GM23338 (cell line): ENCODE measurements at regions not wholly inside any gene's neighbourhood (a gene's known extent, or its start where the extent isn't known, plus 50 kb on each side); places are given as distances from the start of the nearest gene placed in this dataset.

ENCODE experiments used
- ATAC-seq: fragments of 200-7000 bp; cut with Tn5 transposase; 3 replicates; pipeline ENCODE4 v1.9.1; 2020
- DNase-seq: peaks from one replicate; pipeline ENCODE4 v3.0.0-alpha.2; 2015; ENCODE audit warnings: low spot score
- H2AFZ ChIP-seq: fragments of 200-600 bp; sonication (generic); 2 replicates; pipeline ENCODE4 v1.8.0; 2016; ENCODE audit warnings: antibody characterized with exemption, mild to moderate bottlenecking, moderate library complexity
- H3F3A ChIP-seq: fragments of 200-600 bp; sonication (generic); replicated peaks from 2 replicates; pipeline ENCODE4 v1.8.0; 2017; ENCODE audit warnings: antibody characterized with exemption, mixed run types, low read depth
- H3K27ac ChIP-seq: fragments of 200-600 bp; sonication (generic); 2 replicates; pipeline ENCODE4 v1.6.1; 2016; ENCODE audit warnings: low read depth
- H3K27me3 ChIP-seq: fragments of 200-600 bp; sonication (generic); 2 replicates; pipeline ENCODE4 v1.8.0; 2016; ENCODE audit warnings: mild to moderate bottlenecking, mixed run types, moderate library complexity; ENCODE audit not compliant: insufficient read depth
- H3K36me3 ChIP-seq: fragments of 200-600 bp; sonication (generic); 2 replicates; pipeline ENCODE4 v1.8.0; 2016; ENCODE audit warnings: mild to moderate bottlenecking; ENCODE audit not compliant: insufficient read depth
- H3K4me1 ChIP-seq: fragments of 200-600 bp; sonication (generic); 2 replicates; pipeline ENCODE4 v1.8.0; 2016; ENCODE audit warnings: mild to moderate bottlenecking, moderate library complexity; ENCODE audit not compliant: insufficient read depth
- H3K4me2 ChIP-seq: fragments of 200-600 bp; sonication (generic); 2 replicates; pipeline ENCODE4 v1.7.1; 2017; ENCODE audit warnings: mixed run types
- H3K4me3 ChIP-seq: fragments of 200-600 bp; sonication (generic); 2 replicates; pipeline ENCODE4 v1.6.1; 2016; ENCODE audit warnings: mixed run types
- H3K79me2 ChIP-seq: fragments of 200-600 bp; sonication (generic); replicated peaks from 2 replicates; pipeline ENCODE4 v1.8.0; 2017; ENCODE audit warnings: mild to moderate bottlenecking; ENCODE audit not compliant: insufficient read depth
- H3K9me2 ChIP-seq: fragments of 200-600 bp; sonication (generic); 2 replicates; pipeline ENCODE4 v1.8.0; 2017; ENCODE audit not compliant: insufficient read depth
- H4K20me1 ChIP-seq: fragments of 200-600 bp; sonication (generic); replicated peaks from 2 replicates; pipeline ENCODE4 v1.8.0; 2017; ENCODE audit warnings: mild to moderate bottlenecking; ENCODE audit not compliant: insufficient read depth
- H3K27ac Mint-ChIP-seq: 2 replicates; pipeline ENCODE4 v1.8.0; 2020; ENCODE audit warnings: inconsistent platforms, mild to moderate bottlenecking, moderate library complexity, mixed read lengths
- H3K27me3 Mint-ChIP-seq: 3 replicates; pipeline ENCODE4 v1.8.0; 2022; ENCODE audit warnings: low read depth, mild to moderate bottlenecking, moderate library complexity, mixed read lengths, inconsistent platforms; ENCODE audit not compliant: insufficient read depth, poor library complexity
- H3K36me3 Mint-ChIP-seq: 3 replicates; pipeline ENCODE4 v1.8.0; 2021; ENCODE audit warnings: low read depth, mild to moderate bottlenecking, inconsistent platforms, moderate library complexity, mixed read lengths
- H3K4me1 Mint-ChIP-seq: 3 replicates; pipeline ENCODE4 v1.8.0; 2020; ENCODE audit warnings: mild to moderate bottlenecking, inconsistent platforms, mixed read lengths
- H3K4me3 Mint-ChIP-seq: 3 replicates; pipeline ENCODE4 v1.8.0; 2021; ENCODE audit warnings: moderate library complexity, mild to moderate bottlenecking, inconsistent platforms, mixed read lengths
- H3K9me3 Mint-ChIP-seq: 3 replicates; pipeline ENCODE4 v1.8.0; 2020; ENCODE audit warnings: moderate library complexity, mild to moderate bottlenecking, inconsistent platforms, mixed read lengths
- CREB1 ChIP-seq: fragments of 250-450 bp; sonication (Bioruptor Pico); IDR thresholded peaks from 2 replicates; pipeline ENCODE4 v1.5.0; 2020; ENCODE audit warnings: low read depth, mild to moderate bottlenecking, moderate library complexity
- EZH2phosphoT487 ChIP-seq: fragments of 200-600 bp; sonication (generic); IDR thresholded peaks from one replicate; pipeline ENCODE4 v1.8.1; 2018; ENCODE audit warnings: antibody characterized with exemption; ENCODE audit not compliant: unreplicated experiment
- JUNB ChIP-seq: IDR thresholded peaks from one replicate; pipeline ENCODE4 v1.6.1; 2016; ENCODE audit warnings: antibody characterized with exemption; ENCODE audit not compliant: unreplicated experiment
- NANOG ChIP-seq: IDR thresholded peaks from 2 replicates; pipeline ENCODE4 v1.6.1; 2016; ENCODE audit warnings: antibody characterized with exemption, borderline replicate concordance
- ZNF114 ChIP-seq: fragments of 250-450 bp; sonication (Bioruptor Pico); IDR thresholded peaks from 2 replicates; pipeline ENCODE4 v1.5.0; 2020; ENCODE audit warnings: mild to moderate bottlenecking, moderate library complexity
- ZNF331 ChIP-seq: fragments of 250-450 bp; sonication (Bioruptor Pico); IDR thresholded peaks from 2 replicates; pipeline ENCODE4 v1.5.0; 2020; ENCODE audit warnings: low read depth, mild to moderate bottlenecking, moderate library complexity
- TF ChIP-seq, protein P1 (sequence below): IDR thresholded peaks from one replicate; pipeline ENCODE4 v1.6.1; 2018; ENCODE audit warnings: antibody characterized with exemption; ENCODE audit not compliant: unreplicated experiment
- TF ChIP-seq, protein P2 (sequence below): IDR thresholded peaks from 2 replicates; pipeline ENCODE4 v1.6.1; 2016; ENCODE audit warnings: antibody characterized with exemption

DNA sequence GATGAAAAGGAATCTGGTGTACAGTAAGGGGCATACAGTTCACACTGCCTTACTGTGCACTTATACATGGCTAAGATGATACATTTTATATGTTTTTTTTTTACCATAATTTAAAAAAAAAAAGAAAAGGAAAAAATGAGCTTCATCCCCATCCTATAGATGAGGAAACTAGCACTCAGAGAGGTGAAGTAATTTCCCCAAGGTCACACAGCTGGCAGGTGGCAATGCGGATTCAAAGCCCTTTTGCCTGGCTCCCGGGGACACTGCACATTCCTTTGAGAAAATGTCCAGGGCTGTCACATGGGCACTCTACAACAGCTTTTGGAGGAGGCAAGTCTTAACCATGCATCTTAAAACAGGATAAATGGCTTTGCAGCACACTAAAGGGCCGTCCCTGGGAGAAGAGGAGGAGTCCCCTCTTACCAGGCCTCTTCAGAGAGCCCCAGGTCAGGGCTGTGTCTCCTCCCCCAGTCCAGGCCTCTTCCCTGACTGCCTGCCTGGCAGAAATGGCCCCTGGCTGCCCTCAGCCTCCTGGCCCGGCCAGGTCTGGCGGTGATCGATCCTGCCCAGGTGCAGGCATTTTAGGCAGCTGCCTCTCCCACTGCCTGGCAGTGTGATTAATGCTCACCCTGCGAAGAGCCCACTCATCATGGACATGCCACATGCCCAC, 95.1 kb upstream of the LINGO1 start (continued):
- TF ChIP-seq EZH2phosphoT487 (no peak), CREB1 (no peak), NANOG (no peak), ZNF114 (CRISPR knock-in tag) (no peak), JUNB (no peak), ZNF331 (CRISPR knock-in tag) (no peak)
- TF ChIP-seq, protein P1, sequence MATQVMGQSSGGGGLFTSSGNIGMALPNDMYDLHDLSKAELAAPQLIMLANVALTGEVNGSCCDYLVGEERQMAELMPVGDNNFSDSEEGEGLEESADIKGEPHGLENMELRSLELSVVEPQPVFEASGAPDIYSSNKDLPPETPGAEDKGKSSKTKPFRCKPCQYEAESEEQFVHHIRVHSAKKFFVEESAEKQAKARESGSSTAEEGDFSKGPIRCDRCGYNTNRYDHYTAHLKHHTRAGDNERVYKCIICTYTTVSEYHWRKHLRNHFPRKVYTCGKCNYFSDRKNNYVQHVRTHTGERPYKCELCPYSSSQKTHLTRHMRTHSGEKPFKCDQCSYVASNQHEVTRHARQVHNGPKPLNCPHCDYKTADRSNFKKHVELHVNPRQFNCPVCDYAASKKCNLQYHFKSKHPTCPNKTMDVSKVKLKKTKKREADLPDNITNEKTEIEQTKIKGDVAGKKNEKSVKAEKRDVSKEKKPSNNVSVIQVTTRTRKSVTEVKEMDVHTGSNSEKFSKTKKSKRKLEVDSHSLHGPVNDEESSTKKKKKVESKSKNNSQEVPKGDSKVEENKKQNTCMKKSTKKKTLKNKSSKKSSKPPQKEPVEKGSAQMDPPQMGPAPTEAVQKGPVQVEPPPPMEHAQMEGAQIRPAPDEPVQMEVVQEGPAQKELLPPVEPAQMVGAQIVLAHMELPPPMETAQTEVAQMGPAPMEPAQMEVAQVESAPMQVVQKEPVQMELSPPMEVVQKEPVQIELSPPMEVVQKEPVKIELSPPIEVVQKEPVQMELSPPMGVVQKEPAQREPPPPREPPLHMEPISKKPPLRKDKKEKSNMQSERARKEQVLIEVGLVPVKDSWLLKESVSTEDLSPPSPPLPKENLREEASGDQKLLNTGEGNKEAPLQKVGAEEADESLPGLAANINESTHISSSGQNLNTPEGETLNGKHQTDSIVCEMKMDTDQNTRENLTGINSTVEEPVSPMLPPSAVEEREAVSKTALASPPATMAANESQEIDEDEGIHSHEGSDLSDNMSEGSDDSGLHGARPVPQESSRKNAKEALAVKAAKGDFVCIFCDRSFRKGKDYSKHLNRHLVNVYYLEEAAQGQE = no peak
- TF ChIP-seq, protein P2, sequence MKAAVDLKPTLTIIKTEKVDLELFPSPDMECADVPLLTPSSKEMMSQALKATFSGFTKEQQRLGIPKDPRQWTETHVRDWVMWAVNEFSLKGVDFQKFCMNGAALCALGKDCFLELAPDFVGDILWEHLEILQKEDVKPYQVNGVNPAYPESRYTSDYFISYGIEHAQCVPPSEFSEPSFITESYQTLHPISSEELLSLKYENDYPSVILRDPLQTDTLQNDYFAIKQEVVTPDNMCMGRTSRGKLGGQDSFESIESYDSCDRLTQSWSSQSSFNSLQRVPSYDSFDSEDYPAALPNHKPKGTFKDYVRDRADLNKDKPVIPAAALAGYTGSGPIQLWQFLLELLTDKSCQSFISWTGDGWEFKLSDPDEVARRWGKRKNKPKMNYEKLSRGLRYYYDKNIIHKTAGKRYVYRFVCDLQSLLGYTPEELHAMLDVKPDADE = no peak

DNA sequence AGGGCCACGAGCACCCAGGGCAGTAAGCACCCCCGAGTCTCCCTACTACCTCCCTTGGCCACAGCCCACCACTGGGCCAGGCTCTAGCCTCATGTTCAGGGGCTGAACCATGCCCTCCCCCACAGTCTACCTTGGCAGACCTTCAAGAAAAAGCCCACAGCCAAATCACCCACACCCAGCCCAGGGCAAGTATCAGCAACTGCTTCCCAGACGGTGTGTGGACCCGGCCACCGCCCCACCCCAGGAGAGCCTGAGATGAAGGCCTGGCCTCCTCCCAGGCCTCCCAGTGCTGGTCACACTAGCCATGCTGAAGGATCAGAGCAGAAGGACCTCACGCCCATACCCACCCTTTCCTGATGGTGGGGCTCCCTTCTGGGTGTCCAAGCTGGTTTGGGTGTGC, 92.0 kb upstream of the LINGO1 start:
- Mint-ChIP-seq H3K27ac (no peak overlapping the region), H3K27me3 (peaks cover 12% of the 10 kb centered on the region), H3K36me3 (no peaks in the 10 kb centered on the region), H3K4me1 (peaks cover 14% of the 10 kb centered on the region), H3K9me3 (no peaks in the 10 kb centered on the region), H3K4me3 (no peak overlapping the region)
- Histone ChIP-seq H3K27ac (no peak overlapping the region), H3K27me3 (no peaks in the 10 kb centered on the region), H3K4me2 (no peak overlapping the region), H3K9me2 (no peaks in the 10 kb centered on the region), H3K4me1 (0 out of 2 replicates have a peak, but pooled peaks cover 4% of the 10 kb centered on the region), H3F3A (no peaks in the 10 kb centered on the region), H3K79me2 (no peaks in the 10 kb centered on the region), H3K36me3 (no peaks in the 10 kb centered on the region), H2AFZ (no peak overlapping the region), H3K4me3 (no peak overlapping the region), H4K20me1 (no peaks in the 10 kb centered on the region)
- TF ChIP-seq, protein P2 = no peak
- DNase-seq (no peak), ATAC-seq (no peak)
